ENCODE measurements at regions not wholly inside any gene's neighbourhood (a gene's known extent, or its start where the extent isn't known, plus 50 kb on each side); places are given as distances from the start of the nearest gene placed in this dataset.

GRCh38 chr3:64898941-64899340, 211.1 kb upstream of the ADAMTS9 start:
- no peak for DNase-seq (ENCODE audit: low read depth, low spot score)
- no peak overlapping the region for H3K9ac ChIP-seq (ENCODE audit: low read length)

More at GRCh38 chr3:64898941-64899340, 211.1 kb upstream of the ADAMTS9 start:
- Histone ChIP-seq H4K20me1 (ENCODE audit: insufficient read depth) (no peaks in the 10 kb centered on the region), H3K79me2 (ENCODE audit: insufficient read depth, low read length) (no peaks in the 10 kb centered on the region), H3K27ac (ENCODE audit: low read depth, low read length) (no peak overlapping the region), H3K27me3 (ENCODE audit: insufficient read depth, low read length) (no peaks in the 10 kb centered on the region), H3K9me3 (ENCODE audit: control insufficient read depth in 1 of 2, insufficient read depth in 1 of 2, low read depth in 1 of 2, low read length in 2 of 2) (no peaks in the 10 kb centered on the region), H2AFZ (ENCODE audit: low read depth, low read length, poor library complexity, severe bottlenecking) (no peak overlapping the region), H3K4me3 (replicated peaks in 1 of 2; ENCODE audit: low read depth in 1 of 2, low read length in 2 of 2) (no peak overlapping the region), H3K36me3 (ENCODE audit: control insufficient read depth in 1 of 2, insufficient read depth in 2 of 2, low read length in 2 of 2) (no peaks in the 10 kb centered on the region), H3K9me2 (ENCODE audit: insufficient read depth) (no peaks in the 10 kb centered on the region), H3K4me2 (ENCODE audit: low read length) (no peak overlapping the region), H3K4me1 (ENCODE audit: control insufficient read depth in 1 of 2, insufficient read depth in 2 of 2, low read length in 2 of 2) (no peaks in the 10 kb centered on the region)
- no peak for TF ChIP-seq ZFX (IDR thresholded peaks at IDR 0.05)
- TF ChIP-seq CBX3 (IDR thresholded peaks at IDR 0.05; ENCODE audit: low read depth), result no peak
- TF ChIP-seq YY1 (IDR thresholded peaks at IDR 0.05; ENCODE audit: extremely low read depth, insufficient replicate concordance, low read depth, low read length), result no peak
- TF ChIP-seq POLR2AphosphoS5 (IDR thresholded peaks at IDR 0.05; ENCODE audit: low read depth, low read length), result no peak
- TF ChIP-seq CTCF (IDR thresholded peaks at IDR 0.05 in 2 of 3, conservative IDR thresholded peaks at IDR 0.05 in 1 of 3; ENCODE audit: borderline replicate concordance in 1 of 3, insufficient read depth in 1 of 3, low read depth in 2 of 3, low read length in 2 of 3), result no peak
- TF ChIP-seq REST (IDR thresholded peaks at IDR 0.05; ENCODE audit: low read depth), result no peak
- TF ChIP-seq CEBPB (IDR thresholded peaks at IDR 0.05; ENCODE audit: low read depth), result no peak
- no peak for TF ChIP-seq SP1 (IDR thresholded peaks at IDR 0.05; ENCODE audit: low read depth)
- TF ChIP-seq EZH2phosphoT487 (IDR thresholded peaks at IDR 0.05; ENCODE audit: borderline replicate concordance), result no peak
- no peak for TF ChIP-seq RAD21 (IDR thresholded peaks at IDR 0.05; ENCODE audit: low read depth)
- no peak for TF ChIP-seq JUND (IDR thresholded peaks at IDR 0.05)
- no peak for TF ChIP-seq SIN3A (IDR thresholded peaks at IDR 0.05; ENCODE audit: low read depth)
- TF ChIP-seq ATF3 (IDR thresholded peaks at IDR 0.05), result no peak
- no peak for TF ChIP-seq POLR2A (IDR thresholded peaks at IDR 0.05; ENCODE audit: borderline replicate concordance, extremely low read depth, insufficient read depth, insufficient read length)
- no peak for TF ChIP-seq TCF7L2 (IDR thresholded peaks at IDR 0.05; ENCODE audit: borderline replicate concordance, extremely low read depth, insufficient read depth, insufficient read length)
- no peak for TF ChIP-seq EGR1 (IDR thresholded peaks at IDR 0.05; ENCODE audit: low read depth)
- no peak for TF ChIP-seq FOSL1 (IDR thresholded peaks at IDR 0.05; ENCODE audit: low read depth)
- no peak for TF ChIP-seq ZBTB33 (IDR thresholded peaks at IDR 0.05; ENCODE audit: extremely low read depth, insufficient replicate concordance, low read length)
- no peak for TF ChIP-seq SRF (IDR thresholded peaks at IDR 0.05; ENCODE audit: low read depth)
- no peak for TF ChIP-seq MAX (IDR thresholded peaks at IDR 0.05)
- intact Hi-C loops (cut with micrococcal nuclease), result no loop called here
- ChIA-PET RAD21 (ENCODE audit: low non-redundant PET in 1 of 2, low total read pairs in 2 of 2, uncharacterized antibody in 2 of 2, unreplicated experiment in 2 of 2) (no interaction called here), CTCF (no interaction called here), POLR2A (no interaction called here)
- BruUV-seq (replicated peaks), result no TSS peak
- ATAC-seq, result no peak
